ENCODE measurements at regions not wholly inside any gene's neighbourhood (a gene's known extent, or its start where the extent isn't known, plus 50 kb on each side); places are given as distances from the start of the nearest gene placed in this dataset.

GRCh38 chr21:21740207-21740606 lies 742.0 kb downstream of the NCAM2 start:
- TF ChIP-seq CTCF (IDR thresholded peaks at IDR 0.05) (no peak), POLR2A (IDR thresholded peaks at IDR 0.05) (no peak)

Measured in uterus (tissue), 2 donors.